K562 (cell line): ENCODE measurements at regions not wholly inside any gene's neighbourhood (a gene's known extent, or its start where the extent isn't known, plus 50 kb on each side); places are given as distances from the start of the nearest gene placed in this dataset.
A peak's percentile ranks its signal among the peaks of the same experiment; 100 is the strongest.

ENCODE experiments used
- CAMTA2 ChIP-seq: fragments of 250-450 bp; sonication (Bioruptor Pico); conservative IDR thresholded peaks from 2 replicates; pipeline ENCODE4 v1.5.1; 2022
- MXI1 ChIP-seq: IDR thresholded peaks from 2 replicates; pipeline ENCODE4 v1.6.1; 2011; ENCODE audit warnings: low read depth, mild to moderate bottlenecking, improper control_type of control experiment, low read length
- MYBL2 ChIP-seq, 2 experiments: fragments of 450-650 bp in 1 of 2; sonication (generic) in 1 of 2; formaldehyde crosslinking in 1 of 2; IDR thresholded peaks; 2 replicates each; pipeline versions ENCODE4 v1.6.1 to v1.8.1; 2017 to 2022; ENCODE audit warnings: borderline replicate concordance in 1 of 2, inconsistent platforms in 1 of 2, low read depth in 1 of 2, mild to moderate bottlenecking in 1 of 2, missing genetic modification reagents in 1 of 2, moderate library complexity in 1 of 2
- RBM17 ChIP-seq: fragments of 200-400 bp; formaldehyde crosslinking; IDR thresholded peaks from 2 replicates; pipeline ENCODE4 v1.6.1; 2017; ENCODE audit warnings: low read depth, mild to moderate bottlenecking, low read length, borderline replicate concordance
- SMAD4 ChIP-seq: fragments of 250-450 bp; sonication (Bioruptor Pico); conservative IDR thresholded peaks from 2 replicates; pipeline ENCODE4 v1.8.0; 2021; ENCODE audit warnings: inconsistent platforms, mild to moderate bottlenecking, moderate library complexity
- SRF ChIP-seq, 2 experiments: fragments of 250-450, 450-650 bp in 1 of 2; sonication (Bioruptor Pico) in 1 of 2; sonication (generic) in 1 of 2; formaldehyde crosslinking; IDR thresholded peaks; 2 replicates each; pipeline versions ENCODE4 v1.5.0 to v1.5.1; 2020 to 2022; ENCODE audit warnings: mild to moderate bottlenecking in 1 of 2, missing genetic modification reagents in 1 of 2
- TGIF2 ChIP-seq: sonication (generic); formaldehyde crosslinking; IDR thresholded peaks from 2 replicates; pipeline ENCODE4 v1.8.1; 2022; ENCODE audit warnings: mild to moderate bottlenecking, missing genetic modification reagents, moderate library complexity
- ZNF830 ChIP-seq: fragments of 250-450 bp; sonication (Bioruptor Pico); IDR thresholded peaks from 2 replicates; pipeline ENCODE4 v1.5.0; 2021; ENCODE audit warnings: mild to moderate bottlenecking
- TF ChIP-seq, protein P1 (sequence below): fragments of 250-450 bp; sonication (Bioruptor Pico); IDR thresholded peaks from 2 replicates; pipeline ENCODE4 v1.8.0; 2022; ENCODE audit warnings: inconsistent platforms, mild to moderate bottlenecking, moderate library complexity, borderline replicate concordance
- TF ChIP-seq, protein P2 (sequence below), 2 experiments: fragments of 450-650 bp; IDR thresholded peaks; 2 replicates each; pipeline ENCODE4 v1.6.1; 2018; ENCODE audit warnings: mild to moderate bottlenecking in 2 of 2, low read depth in 1 of 2; ENCODE audit not compliant: partially characterized antibody in 2 of 2
- TF ChIP-seq, protein P3 (sequence below): fragments of 250-450 bp; sonication (Bioruptor Pico); IDR thresholded peaks from 2 replicates; pipeline ENCODE4 v1.5.0; 2021; ENCODE audit warnings: mild to moderate bottlenecking, borderline replicate concordance
- TF ChIP-seq, protein P4 (sequence below), 3 experiments: fragments of 200-800 bp in 1 of 3; fragments of 250-450 bp in 1 of 3; fragments of 450-650 bp in 1 of 3; sonication (Bioruptor Pico) in 1 of 3; sonication (Bioruptor generic) in 1 of 3; formaldehyde crosslinking in 1 of 3; IDR thresholded peaks; 2 replicates each; pipeline versions ENCODE4 v1.6.1 to v1.8.0; 2016 to 2022; ENCODE audit warnings: mild to moderate bottlenecking in 2 of 3, missing genetic modification characterization in 2 of 3, missing compliant biosample characterization in 1 of 3, moderate library complexity in 1 of 3

DNA sequence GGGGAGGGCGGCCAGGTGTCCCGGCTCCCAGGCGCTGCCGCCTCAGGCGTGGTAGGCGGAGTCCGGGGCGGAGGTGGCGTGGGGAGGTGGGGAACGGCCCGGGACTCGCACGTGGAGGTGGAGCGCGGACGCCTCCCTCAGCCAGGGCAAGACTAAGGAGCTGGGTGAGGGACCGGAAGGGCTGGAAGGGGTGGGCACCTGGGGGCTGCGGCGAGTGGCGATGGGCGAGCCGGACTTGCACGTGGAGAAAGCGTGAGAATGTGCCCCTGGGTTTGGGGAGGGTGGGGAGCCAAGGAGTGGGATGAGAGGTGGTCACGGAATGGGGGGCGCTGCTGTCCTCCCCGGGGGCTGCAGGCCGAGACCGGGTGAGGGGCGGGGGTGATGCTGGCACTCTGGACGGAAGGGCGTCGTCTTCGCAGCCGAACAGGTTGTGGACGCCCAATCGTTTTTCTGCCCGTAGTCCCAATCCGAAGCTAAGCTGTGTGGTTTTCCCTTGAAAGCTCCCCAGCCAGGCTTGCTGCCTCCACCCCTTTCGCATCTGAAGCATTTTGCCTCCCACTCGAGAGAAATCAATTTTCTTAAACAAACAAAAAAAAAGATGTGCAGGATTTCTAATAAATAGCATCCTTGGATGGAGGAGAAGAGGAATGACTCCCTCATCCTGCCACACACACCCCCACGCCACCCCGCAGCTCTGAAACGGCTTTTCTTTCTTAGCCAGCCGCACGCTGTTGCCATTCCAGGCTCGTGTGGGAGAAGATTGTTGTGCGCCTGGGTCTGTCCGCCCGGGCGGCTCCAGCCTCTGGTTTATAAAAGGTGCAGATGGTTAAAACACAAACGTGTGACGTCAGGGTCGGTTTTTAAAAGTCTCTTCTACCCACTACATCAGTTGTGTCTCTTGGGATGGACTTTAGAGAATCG, 62.5 kb upstream of the ANKRD28 start (continued):
- no peak for TF ChIP-seq MYBL2 (IDR thresholded peaks at IDR 0.05; ENCODE audit: low read depth)
- no peak for TF ChIP-seq MYBL2 (CRISPR knock-in tag; IDR thresholded peaks at IDR 0.05; ENCODE audit: borderline replicate concordance)
- peak in 1 of 2 experiments; percentile 58; a peak in 1 of 4 replicates for TF ChIP-seq SRF (CRISPR knock-in tag; IDR thresholded peaks at IDR 0.05)
- TF ChIP-seq, protein P1, sequence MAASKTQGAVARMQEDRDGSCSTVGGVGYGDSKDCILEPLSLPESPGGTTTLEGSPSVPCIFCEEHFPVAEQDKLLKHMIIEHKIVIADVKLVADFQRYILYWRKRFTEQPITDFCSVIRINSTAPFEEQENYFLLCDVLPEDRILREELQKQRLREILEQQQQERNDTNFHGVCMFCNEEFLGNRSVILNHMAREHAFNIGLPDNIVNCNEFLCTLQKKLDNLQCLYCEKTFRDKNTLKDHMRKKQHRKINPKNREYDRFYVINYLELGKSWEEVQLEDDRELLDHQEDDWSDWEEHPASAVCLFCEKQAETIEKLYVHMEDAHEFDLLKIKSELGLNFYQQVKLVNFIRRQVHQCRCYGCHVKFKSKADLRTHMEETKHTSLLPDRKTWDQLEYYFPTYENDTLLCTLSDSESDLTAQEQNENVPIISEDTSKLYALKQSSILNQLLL (CRISPR knock-in tag), result no peak
- TF ChIP-seq CAMTA2, result no peak
- 0 out of 2 replicates have a peak, but pooled peaks have one; percentile 69 for TF ChIP-seq MXI1
- TF ChIP-seq, protein P2, sequence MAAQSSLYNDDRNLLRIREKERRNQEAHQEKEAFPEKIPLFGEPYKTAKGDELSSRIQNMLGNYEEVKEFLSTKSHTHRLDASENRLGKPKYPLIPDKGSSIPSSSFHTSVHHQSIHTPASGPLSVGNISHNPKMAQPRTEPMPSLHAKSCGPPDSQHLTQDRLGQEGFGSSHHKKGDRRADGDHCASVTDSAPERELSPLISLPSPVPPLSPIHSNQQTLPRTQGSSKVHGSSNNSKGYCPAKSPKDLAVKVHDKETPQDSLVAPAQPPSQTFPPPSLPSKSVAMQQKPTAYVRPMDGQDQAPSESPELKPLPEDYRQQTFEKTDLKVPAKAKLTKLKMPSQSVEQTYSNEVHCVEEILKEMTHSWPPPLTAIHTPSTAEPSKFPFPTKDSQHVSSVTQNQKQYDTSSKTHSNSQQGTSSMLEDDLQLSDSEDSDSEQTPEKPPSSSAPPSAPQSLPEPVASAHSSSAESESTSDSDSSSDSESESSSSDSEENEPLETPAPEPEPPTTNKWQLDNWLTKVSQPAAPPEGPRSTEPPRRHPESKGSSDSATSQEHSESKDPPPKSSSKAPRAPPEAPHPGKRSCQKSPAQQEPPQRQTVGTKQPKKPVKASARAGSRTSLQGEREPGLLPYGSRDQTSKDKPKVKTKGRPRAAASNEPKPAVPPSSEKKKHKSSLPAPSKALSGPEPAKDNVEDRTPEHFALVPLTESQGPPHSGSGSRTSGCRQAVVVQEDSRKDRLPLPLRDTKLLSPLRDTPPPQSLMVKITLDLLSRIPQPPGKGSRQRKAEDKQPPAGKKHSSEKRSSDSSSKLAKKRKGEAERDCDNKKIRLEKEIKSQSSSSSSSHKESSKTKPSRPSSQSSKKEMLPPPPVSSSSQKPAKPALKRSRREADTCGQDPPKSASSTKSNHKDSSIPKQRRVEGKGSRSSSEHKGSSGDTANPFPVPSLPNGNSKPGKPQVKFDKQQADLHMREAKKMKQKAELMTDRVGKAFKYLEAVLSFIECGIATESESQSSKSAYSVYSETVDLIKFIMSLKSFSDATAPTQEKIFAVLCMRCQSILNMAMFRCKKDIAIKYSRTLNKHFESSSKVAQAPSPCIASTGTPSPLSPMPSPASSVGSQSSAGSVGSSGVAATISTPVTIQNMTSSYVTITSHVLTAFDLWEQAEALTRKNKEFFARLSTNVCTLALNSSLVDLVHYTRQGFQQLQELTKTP (IDR thresholded peaks at IDR 0.05; ENCODE audit: low read depth in 1 of 2, partially characterized antibody in 2 of 2), result no peak
- no peak for TF ChIP-seq SMAD4 (CRISPR knock-in tag)
- TF ChIP-seq, protein P3, sequence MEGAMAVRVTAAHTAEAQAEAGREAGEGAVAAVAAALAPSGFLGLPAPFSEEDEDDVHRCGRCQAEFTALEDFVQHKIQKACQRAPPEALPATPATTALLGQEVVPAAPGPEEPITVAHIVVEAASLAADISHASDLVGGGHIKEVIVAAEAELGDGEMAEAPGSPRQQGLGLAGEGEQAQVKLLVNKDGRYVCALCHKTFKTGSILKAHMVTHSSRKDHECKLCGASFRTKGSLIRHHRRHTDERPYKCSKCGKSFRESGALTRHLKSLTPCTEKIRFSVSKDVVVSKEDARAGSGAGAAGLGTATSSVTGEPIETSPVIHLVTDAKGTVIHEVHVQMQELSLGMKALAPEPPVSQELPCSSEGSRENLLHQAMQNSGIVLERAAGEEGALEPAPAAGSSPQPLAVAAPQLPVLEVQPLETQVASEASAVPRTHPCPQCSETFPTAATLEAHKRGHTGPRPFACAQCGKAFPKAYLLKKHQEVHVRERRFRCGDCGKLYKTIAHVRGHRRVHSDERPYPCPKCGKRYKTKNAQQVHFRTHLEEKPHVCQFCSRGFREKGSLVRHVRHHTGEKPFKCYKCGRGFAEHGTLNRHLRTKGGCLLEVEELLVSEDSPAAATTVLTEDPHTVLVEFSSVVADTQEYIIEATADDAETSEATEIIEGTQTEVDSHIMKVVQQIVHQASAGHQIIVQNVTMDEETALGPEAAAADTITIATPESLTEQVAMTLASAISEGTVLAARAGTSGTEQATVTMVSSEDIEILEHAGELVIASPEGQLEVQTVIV, result no peak
- no peak for TF ChIP-seq RBM17
- TF ChIP-seq, protein P4, sequence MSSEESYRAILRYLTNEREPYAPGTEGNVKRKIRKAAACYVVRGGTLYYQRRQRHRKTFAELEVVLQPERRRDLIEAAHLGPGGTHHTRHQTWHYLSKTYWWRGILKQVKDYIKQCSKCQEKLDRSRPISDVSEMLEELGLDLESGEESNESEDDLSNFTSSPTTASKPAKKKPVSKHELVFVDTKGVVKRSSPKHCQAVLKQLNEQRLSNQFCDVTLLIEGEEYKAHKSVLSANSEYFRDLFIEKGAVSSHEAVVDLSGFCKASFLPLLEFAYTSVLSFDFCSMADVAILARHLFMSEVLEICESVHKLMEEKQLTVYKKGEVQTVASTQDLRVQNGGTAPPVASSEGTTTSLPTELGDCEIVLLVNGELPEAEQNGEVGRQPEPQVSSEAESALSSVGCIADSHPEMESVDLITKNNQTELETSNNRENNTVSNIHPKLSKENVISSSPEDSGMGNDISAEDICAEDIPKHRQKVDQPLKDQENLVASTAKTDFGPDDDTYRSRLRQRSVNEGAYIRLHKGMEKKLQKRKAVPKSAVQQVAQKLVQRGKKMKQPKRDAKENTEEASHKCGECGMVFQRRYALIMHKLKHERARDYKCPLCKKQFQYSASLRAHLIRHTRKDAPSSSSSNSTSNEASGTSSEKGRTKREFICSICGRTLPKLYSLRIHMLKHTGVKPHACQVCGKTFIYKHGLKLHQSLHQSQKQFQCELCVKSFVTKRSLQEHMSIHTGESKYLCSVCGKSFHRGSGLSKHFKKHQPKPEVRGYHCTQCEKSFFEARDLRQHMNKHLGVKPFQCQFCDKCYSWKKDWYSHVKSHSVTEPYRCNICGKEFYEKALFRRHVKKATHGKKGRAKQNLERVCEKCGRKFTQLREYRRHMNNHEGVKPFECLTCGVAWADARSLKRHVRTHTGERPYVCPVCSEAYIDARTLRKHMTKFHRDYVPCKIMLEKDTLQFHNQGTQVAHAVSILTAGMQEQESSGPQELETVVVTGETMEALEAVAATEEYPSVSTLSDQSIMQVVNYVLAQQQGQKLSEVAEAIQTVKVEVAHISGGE (CRISPR knock-in tag; IDR thresholded peaks at IDR 0.05), result no peak
- no peak for TF ChIP-seq TGIF2 (CRISPR knock-in tag)
- 0 out of 2 replicates have a peak, but pooled peaks have one; percentile 58 for TF ChIP-seq ZNF830 (CRISPR knock-in tag)
